Activated CD8-positive, alpha-beta T cell treated with anti-CD3 and anti-CD28 coated beads for 36 hours (primary cell): ENCODE measurements at regions not wholly inside any gene's neighbourhood (a gene's known extent, or its start where the extent isn't known, plus 50 kb on each side); places are given as distances from the start of the nearest gene placed in this dataset.

Experiments
- ATAC-seq: fragments of 200-7000 bp; cut with Tn5 transposase; one replicate; pipeline ENCODE4 v1.10.0; 2021; ENCODE audit warnings: mild to moderate bottlenecking, moderate library complexity
- CTCF ChIA-PET: fragments of 350-600 bp; sonication (Branson Sonifier 250); formaldehyde crosslinking; loops from one replicate; lab custom pipeline; 2021; ENCODE audit warnings: antibody characterized with exemption; lab: Charles Lee
- POLR2A ChIA-PET: fragments of 350-600 bp; sonication (Branson Sonifier 250); formaldehyde crosslinking; loops from one replicate; lab custom pipeline; 2021; ENCODE audit warnings: antibody characterized with exemption; lab: Charles Lee
- DNase-seq: peaks from one replicate; pipeline ENCODE4 v3.0.0-alpha.2; 2020
- H3K27ac Mint-ChIP-seq: one replicate; pipeline ENCODE4 v1.8.0; 2021; ENCODE audit warnings: mild to moderate bottlenecking, mixed read lengths
- H3K27me3 Mint-ChIP-seq: one replicate; pipeline ENCODE4 v1.8.0; 2021; ENCODE audit warnings: mixed read lengths
- H3K36me3 Mint-ChIP-seq: one replicate; pipeline ENCODE4 v1.8.0; 2021; ENCODE audit warnings: low read depth, mixed read lengths
- H3K4me1 Mint-ChIP-seq: one replicate; pipeline ENCODE4 v1.8.0; 2021; ENCODE audit warnings: low read depth, mixed read lengths
- H3K4me3 Mint-ChIP-seq: one replicate; pipeline ENCODE4 v1.8.0; 2021; ENCODE audit warnings: mild to moderate bottlenecking, moderate library complexity, mixed read lengths
- H3K9me3 Mint-ChIP-seq: one replicate; pipeline ENCODE4 v1.8.0; 2021; ENCODE audit warnings: mixed read lengths
- intact Hi-C: fragments of 100-400 bp; cut with micrococcal nuclease; formaldehyde crosslinking; loops from one replicate; pipeline ENCODE4 v1.10.0; 2022
- TF ChIP-seq, protein P1 (sequence below): fragments of 200-600 bp; IDR thresholded peaks from one replicate; pipeline ENCODE4 v1.8.0; 2022; ENCODE audit warnings: antibody characterized with exemption, mild to moderate bottlenecking

GRCh38 chr7:40948239-40948638 is 754.7 kb downstream of the INHBA start:
- Mint-ChIP-seq H3K27me3 (no peaks in the 10 kb centered on the region), H3K27ac (no peak overlapping the region), H3K36me3 (no peaks in the 10 kb centered on the region), H3K9me3 (peaks cover 32% of the 10 kb centered on the region), H3K4me3 (no peak overlapping the region), H3K4me1 (no peaks in the 10 kb centered on the region)
- ChIA-PET POLR2A (no interaction called here), CTCF (no interaction called here)
- ATAC-seq: no peak
- intact Hi-C loops: no loop called here
- no peak for DNase-seq
- TF ChIP-seq, protein P1, sequence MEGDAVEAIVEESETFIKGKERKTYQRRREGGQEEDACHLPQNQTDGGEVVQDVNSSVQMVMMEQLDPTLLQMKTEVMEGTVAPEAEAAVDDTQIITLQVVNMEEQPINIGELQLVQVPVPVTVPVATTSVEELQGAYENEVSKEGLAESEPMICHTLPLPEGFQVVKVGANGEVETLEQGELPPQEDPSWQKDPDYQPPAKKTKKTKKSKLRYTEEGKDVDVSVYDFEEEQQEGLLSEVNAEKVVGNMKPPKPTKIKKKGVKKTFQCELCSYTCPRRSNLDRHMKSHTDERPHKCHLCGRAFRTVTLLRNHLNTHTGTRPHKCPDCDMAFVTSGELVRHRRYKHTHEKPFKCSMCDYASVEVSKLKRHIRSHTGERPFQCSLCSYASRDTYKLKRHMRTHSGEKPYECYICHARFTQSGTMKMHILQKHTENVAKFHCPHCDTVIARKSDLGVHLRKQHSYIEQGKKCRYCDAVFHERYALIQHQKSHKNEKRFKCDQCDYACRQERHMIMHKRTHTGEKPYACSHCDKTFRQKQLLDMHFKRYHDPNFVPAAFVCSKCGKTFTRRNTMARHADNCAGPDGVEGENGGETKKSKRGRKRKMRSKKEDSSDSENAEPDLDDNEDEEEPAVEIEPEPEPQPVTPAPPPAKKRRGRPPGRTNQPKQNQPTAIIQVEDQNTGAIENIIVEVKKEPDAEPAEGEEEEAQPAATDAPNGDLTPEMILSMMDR: no peak

DNA sequence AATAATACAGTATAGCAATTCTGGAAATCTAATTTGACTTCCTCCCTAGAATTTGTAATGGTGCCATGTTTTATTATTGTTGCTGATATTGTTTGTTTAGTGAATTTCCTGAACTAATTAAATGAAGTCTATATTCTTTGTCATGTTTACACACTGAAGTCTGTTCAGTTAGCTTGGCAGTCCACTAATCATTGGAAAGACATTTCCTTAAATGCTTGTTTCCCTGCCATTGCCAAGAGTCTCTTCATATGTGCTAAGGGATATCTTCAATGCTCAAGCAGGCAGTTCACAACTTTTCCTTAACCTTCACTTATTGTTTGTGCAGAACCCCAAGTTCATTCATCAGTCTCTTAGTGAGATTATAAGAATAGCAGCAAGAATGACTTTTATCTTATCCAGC is 755.3 kb downstream of the INHBA start:
- H3K27ac Mint-ChIP-seq: no peak overlapping the region
- no peak for ATAC-seq
- no peaks in the 10 kb centered on the region for H3K36me3 Mint-ChIP-seq
- CTCF ChIA-PET: no interaction called here
- POLR2A ChIA-PET: no interaction called here
- intact Hi-C loops: no loop called here
- H3K27me3 Mint-ChIP-seq: no peaks in the 10 kb centered on the region
- DNase-seq: no peak
- no peak overlapping the region for H3K4me3 Mint-ChIP-seq
- TF ChIP-seq, protein P1: no peak
- no peaks in the 10 kb centered on the region for H3K4me1 Mint-ChIP-seq
- peaks cover 30% of the 10 kb centered on the region for H3K9me3 Mint-ChIP-seq

GRCh38 chr7:40946549-40946948 is 756.3 kb downstream of the INHBA start:
- intact Hi-C loops: no loop called here
- Mint-ChIP-seq H3K4me1 (no peaks in the 10 kb centered on the region), H3K27ac (no peak overlapping the region), H3K9me3 (peaks cover 30% of the 10 kb centered on the region), H3K36me3 (no peaks in the 10 kb centered on the region), H3K27me3 (no peaks in the 10 kb centered on the region), H3K4me3 (no peak overlapping the region)
- no peak for DNase-seq
- POLR2A ChIA-PET: no interaction called here
- ATAC-seq: no peak
- CTCF ChIA-PET: no interaction called here
- TF ChIP-seq, protein P1: no peak

GRCh38 chr7:40945788-40946187 is 757.1 kb downstream of the INHBA start:
- CTCF ChIA-PET: no interaction called here
- no peaks in the 10 kb centered on the region for H3K36me3 Mint-ChIP-seq
- intact Hi-C loops: no loop called here
- H3K27ac Mint-ChIP-seq: no peak overlapping the region
- ATAC-seq (no peak), DNase-seq (no peak)
- no peaks in the 10 kb centered on the region for H3K27me3 Mint-ChIP-seq
- H3K9me3 Mint-ChIP-seq: peaks cover 28% of the 10 kb centered on the region
- TF ChIP-seq, protein P1: no peak
- H3K4me3 Mint-ChIP-seq: no peak overlapping the region
- no peaks in the 10 kb centered on the region for H3K4me1 Mint-ChIP-seq
- POLR2A ChIA-PET: no interaction called here

GRCh38 chr7:40944981-40945585 is 757.8 kb downstream of the INHBA start:
- DNase-seq (no peak), ATAC-seq (no peak)
- POLR2A ChIA-PET: no interaction called here
- no peaks in the 10 kb centered on the region for H3K36me3 Mint-ChIP-seq
- no peaks in the 10 kb centered on the region for H3K4me1 Mint-ChIP-seq
- TF ChIP-seq, protein P1: no peak
- no peak overlapping the region for H3K4me3 Mint-ChIP-seq
- no peaks in the 10 kb centered on the region for H3K27me3 Mint-ChIP-seq
- H3K9me3 Mint-ChIP-seq: peaks cover 28% of the 10 kb centered on the region
- CTCF ChIA-PET: no interaction called here
- H3K27ac Mint-ChIP-seq: no peak overlapping the region
- intact Hi-C loops: no loop called here
